ENCODE measurements at regions not wholly inside any gene's neighbourhood (a gene's known extent, or its start where the extent isn't known, plus 50 kb on each side); places are given as distances from the start of the nearest gene placed in this dataset.

DNA sequence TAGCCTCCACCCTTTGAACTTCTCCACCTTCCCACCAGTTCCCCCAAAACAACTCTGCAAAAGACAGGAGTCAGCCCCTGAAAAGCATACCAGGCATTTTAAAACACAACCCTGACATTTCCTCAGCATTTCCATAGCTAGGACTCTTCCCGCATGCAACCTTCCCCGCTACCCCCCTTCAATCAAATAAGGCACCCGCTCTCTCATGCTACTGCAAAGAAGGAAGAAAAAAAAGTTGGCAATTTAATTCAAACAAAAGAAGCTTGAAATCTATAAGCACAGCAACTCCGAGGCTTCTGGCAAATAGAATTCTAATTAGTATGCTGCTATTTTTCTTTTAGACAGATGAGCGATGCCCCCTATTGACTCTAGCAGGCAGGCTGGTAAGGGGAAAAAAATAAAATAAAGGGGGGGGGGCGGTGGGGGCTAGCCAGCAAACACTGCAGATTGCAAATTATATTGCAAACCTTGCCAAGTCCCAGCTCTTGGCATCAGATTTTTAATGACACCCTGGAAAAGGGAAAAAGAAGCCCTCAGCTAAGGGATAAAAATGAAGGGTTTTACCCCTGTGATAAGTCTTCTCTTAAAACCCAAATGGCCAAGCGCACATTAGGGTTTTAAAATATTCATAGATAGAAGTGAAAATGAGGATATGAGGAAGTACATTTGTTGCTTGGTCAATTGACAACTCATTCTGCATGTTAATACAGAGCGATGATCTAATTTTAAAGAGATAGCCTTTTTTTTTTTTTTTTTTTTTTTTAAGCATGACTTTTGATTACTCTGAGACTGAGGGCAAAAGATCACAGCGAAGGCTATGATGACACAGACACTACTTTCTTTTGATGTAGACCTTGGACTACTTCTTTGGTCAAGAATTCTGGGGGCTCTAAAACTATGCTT lies 255.2 kb downstream of the NR2F2 start:
- Histone ChIP-seq H3K36me3 (ENCODE audit: control insufficient read depth in 2 of 2, insufficient read depth in 2 of 2, low read length in 2 of 2) (no peaks in the 10 kb centered on the region), H3K9ac (ENCODE audit: low read depth in 1 of 2, low read length in 2 of 2) (no peak overlapping the region), H3K9me3 (ENCODE audit: control insufficient read depth in 2 of 2, low read length in 2 of 2) (no peaks in the 10 kb centered on the region), H3K4me1 (ENCODE audit: control insufficient read depth in 2 of 2, insufficient read depth in 2 of 2, low read length in 2 of 2) (no peaks in the 10 kb centered on the region), H3K4me3 (ENCODE audit: low read length in 2 of 2) (no peak overlapping the region), H3K27me3 (ENCODE audit: control insufficient read depth in 2 of 2, insufficient read depth in 2 of 2, low read length in 2 of 2) (no peaks in the 10 kb centered on the region), H3K27ac (ENCODE audit: low read depth in 2 of 2, low read length in 2 of 2) (no peak overlapping the region)

DNA sequence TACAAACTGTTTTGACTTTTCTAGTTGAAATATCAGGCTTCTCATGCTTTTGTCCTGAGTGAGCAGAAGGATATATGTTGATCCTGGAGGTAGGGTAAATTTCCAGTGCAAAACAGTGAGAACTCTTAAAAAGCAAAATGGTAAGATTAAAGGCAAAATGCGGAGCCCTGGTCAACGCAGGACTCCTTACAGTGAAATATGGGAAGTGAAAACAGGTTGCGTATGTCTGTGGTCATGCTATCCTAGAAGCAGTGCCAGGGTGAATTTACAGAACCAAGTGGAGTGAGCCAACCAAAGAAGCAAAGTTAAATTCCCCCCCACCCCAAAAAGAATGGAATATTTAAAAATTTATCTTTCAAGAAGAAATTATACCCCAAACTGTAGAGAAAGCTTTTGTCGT lies 256.4 kb downstream of the NR2F2 start:
- H3K4me3 ChIP-seq (ENCODE audit: low read length in 2 of 2) = no peak overlapping the region
- no peaks in the 10 kb centered on the region for H3K4me1 ChIP-seq (ENCODE audit: control insufficient read depth in 2 of 2, insufficient read depth in 2 of 2, low read length in 2 of 2)
- no peak overlapping the region for H3K27ac ChIP-seq (ENCODE audit: low read depth in 2 of 2, low read length in 2 of 2)
- no peak overlapping the region for H3K9ac ChIP-seq (ENCODE audit: low read depth in 1 of 2, low read length in 2 of 2)
- H3K36me3 ChIP-seq (ENCODE audit: control insufficient read depth in 2 of 2, insufficient read depth in 2 of 2, low read length in 2 of 2) = no peaks in the 10 kb centered on the region
- no peaks in the 10 kb centered on the region for H3K9me3 ChIP-seq (ENCODE audit: control insufficient read depth in 2 of 2, low read length in 2 of 2)
- no peaks in the 10 kb centered on the region for H3K27me3 ChIP-seq (ENCODE audit: control insufficient read depth in 2 of 2, insufficient read depth in 2 of 2, low read length in 2 of 2)

DNA sequence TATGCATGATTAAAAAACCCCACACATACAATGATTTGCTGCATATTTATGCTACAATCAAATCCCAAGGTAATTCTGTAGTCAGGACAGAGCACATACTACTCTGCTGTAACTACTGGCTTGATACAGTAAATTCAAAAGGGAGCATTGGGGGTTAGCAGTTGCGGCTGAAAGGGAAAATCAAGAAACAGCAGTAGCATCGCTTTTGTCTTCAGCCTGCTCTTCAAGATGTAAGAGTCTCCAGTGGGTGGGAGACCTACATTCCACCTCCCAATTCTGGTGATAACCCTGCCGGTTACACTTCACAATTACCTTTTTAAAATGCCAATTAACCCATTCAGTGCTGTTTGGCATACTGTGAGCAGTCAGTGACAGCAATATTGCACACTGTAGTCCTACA lies 259.4 kb downstream of the NR2F2 start:
- no peaks in the 10 kb centered on the region for H3K9me3 ChIP-seq (ENCODE audit: control insufficient read depth in 2 of 2, low read length in 2 of 2)
- no peaks in the 10 kb centered on the region for H3K36me3 ChIP-seq (ENCODE audit: control insufficient read depth in 2 of 2, insufficient read depth in 2 of 2, low read length in 2 of 2)
- H3K27ac ChIP-seq (ENCODE audit: low read depth in 2 of 2, low read length in 2 of 2) = no peak overlapping the region
- no peaks in the 10 kb centered on the region for H3K27me3 ChIP-seq (ENCODE audit: control insufficient read depth in 2 of 2, insufficient read depth in 2 of 2, low read length in 2 of 2)
- no peak overlapping the region for H3K4me3 ChIP-seq (ENCODE audit: low read length in 2 of 2)
- H3K4me1 ChIP-seq (ENCODE audit: control insufficient read depth in 2 of 2, insufficient read depth in 2 of 2, low read length in 2 of 2) = no peaks in the 10 kb centered on the region
- no peak overlapping the region for H3K9ac ChIP-seq (ENCODE audit: low read depth in 1 of 2, low read length in 2 of 2)

DNA sequence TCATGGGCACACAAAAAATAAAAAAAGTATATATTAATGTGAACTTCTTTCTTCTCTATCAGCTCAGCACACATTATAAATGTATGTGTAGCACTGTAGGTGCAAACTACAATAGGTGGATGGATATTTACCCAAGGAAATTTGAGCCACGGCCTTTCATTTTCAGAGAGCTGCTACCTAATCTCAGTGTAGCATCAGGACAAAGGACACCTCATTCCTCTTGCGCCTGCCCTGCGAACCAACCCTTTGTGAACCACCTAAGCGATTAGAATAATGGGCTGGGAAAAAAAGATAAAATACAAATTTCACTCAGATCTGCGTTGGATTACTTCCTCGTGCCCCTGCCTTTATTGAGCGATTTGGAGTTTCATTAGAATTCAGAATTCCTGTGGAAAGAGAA lies 263.2 kb downstream of the NR2F2 start:
- Histone ChIP-seq H3K27ac (ENCODE audit: low read depth in 2 of 2, low read length in 2 of 2) (no peak overlapping the region), H3K4me1 (ENCODE audit: control insufficient read depth in 2 of 2, insufficient read depth in 2 of 2, low read length in 2 of 2) (no peaks in the 10 kb centered on the region), H3K27me3 (ENCODE audit: control insufficient read depth in 2 of 2, insufficient read depth in 2 of 2, low read length in 2 of 2) (no peaks in the 10 kb centered on the region), H3K4me3 (ENCODE audit: low read length in 2 of 2) (no peak overlapping the region), H3K9ac (ENCODE audit: low read depth in 1 of 2, low read length in 2 of 2) (no peak overlapping the region), H3K36me3 (ENCODE audit: control insufficient read depth in 2 of 2, insufficient read depth in 2 of 2, low read length in 2 of 2) (no peaks in the 10 kb centered on the region), H3K9me3 (ENCODE audit: control insufficient read depth in 2 of 2, low read length in 2 of 2) (no peaks in the 10 kb centered on the region)

DNA sequence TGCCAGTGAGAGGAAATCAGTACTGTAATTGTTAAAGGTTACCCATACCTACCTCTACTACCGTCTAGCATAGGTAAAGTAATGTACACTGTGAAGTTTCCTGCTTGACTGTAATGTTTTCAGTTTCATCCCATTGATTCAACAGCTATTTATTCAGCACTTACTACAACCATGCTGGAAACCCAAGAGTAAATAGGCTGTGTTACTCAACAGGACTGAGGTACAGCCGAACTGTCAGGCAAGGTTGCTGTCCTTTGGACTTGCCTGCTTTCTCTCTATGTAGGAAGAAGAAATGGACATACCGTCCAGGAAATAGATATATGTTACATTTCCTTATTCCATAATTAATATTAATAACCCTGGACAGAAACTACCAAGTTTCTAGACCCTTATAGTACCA lies 265.5 kb downstream of the NR2F2 start:
- no peaks in the 10 kb centered on the region for H3K27me3 ChIP-seq (ENCODE audit: control insufficient read depth in 2 of 2, insufficient read depth in 2 of 2, low read length in 2 of 2)
- H3K36me3 ChIP-seq (ENCODE audit: control insufficient read depth in 2 of 2, insufficient read depth in 2 of 2, low read length in 2 of 2) = no peaks in the 10 kb centered on the region
- H3K9me3 ChIP-seq (ENCODE audit: control insufficient read depth in 2 of 2, low read length in 2 of 2) = no peaks in the 10 kb centered on the region

DNA sequence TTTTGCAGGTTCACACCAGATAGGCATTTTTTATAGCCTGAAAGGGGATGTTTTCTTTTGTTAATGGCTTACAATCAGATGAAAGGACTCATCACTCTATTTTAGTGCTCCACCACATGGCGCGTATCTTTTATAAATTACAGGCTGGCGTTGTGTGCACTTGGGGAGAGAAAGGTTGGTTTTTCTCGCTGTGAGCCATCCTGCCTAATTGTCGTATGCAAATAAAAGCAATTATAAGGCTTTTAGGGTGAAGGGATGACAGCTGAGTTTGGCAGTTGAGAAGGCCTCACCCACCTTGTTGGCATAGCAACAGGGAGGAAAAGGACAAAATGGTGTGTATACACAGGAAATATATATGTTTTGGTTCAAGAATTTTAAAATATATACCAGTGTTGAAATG lies 268.0 kb downstream of the NR2F2 start:
- H3K9ac ChIP-seq (ENCODE audit: low read depth in 1 of 2, low read length in 2 of 2) = no peak overlapping the region

More for the DNA sequence above, 265.5 kb downstream of the NR2F2 start:
- H3K27ac ChIP-seq (ENCODE audit: low read depth in 2 of 2, low read length in 2 of 2) = no peak overlapping the region
- no peak overlapping the region for H3K9ac ChIP-seq (ENCODE audit: low read depth in 1 of 2, low read length in 2 of 2)
- H3K4me3 ChIP-seq (ENCODE audit: low read length in 2 of 2) = no peak overlapping the region
- H3K4me1 ChIP-seq (ENCODE audit: control insufficient read depth in 2 of 2, insufficient read depth in 2 of 2, low read length in 2 of 2) = no peaks in the 10 kb centered on the region

DNA sequence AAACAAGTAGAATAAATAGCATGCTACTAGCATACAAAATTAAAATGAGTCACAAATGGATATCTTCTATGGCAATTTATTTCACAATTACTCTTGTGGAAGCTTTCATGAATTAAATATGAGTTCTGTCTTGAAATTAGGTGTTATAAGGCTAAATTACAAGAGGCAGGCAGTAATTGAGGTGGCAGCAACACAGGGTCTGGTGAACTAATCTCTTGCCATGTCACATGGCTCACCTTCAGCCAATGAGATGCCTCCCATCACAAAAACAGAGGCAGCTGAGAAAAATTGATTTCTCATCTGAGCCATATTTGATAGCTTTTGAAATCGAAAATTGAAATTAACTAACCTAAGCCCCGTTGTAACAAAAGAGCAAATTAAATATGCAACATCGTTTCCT lies 268.8 kb downstream of the NR2F2 start:
- Histone ChIP-seq H3K36me3 (ENCODE audit: control insufficient read depth in 2 of 2, insufficient read depth in 2 of 2, low read length in 2 of 2) (no peaks in the 10 kb centered on the region), H3K4me3 (ENCODE audit: low read length in 2 of 2) (no peak overlapping the region), H3K27me3 (ENCODE audit: control insufficient read depth in 2 of 2, insufficient read depth in 2 of 2, low read length in 2 of 2) (no peaks in the 10 kb centered on the region), H3K4me1 (ENCODE audit: control insufficient read depth in 2 of 2, insufficient read depth in 2 of 2, low read length in 2 of 2) (no peaks in the 10 kb centered on the region), H3K9ac (ENCODE audit: low read depth in 1 of 2, low read length in 2 of 2) (no peak overlapping the region), H3K9me3 (ENCODE audit: control insufficient read depth in 2 of 2, low read length in 2 of 2) (no peaks in the 10 kb centered on the region), H3K27ac (ENCODE audit: low read depth in 2 of 2, low read length in 2 of 2) (no peak overlapping the region)

More for the DNA sequence above, 268.0 kb downstream of the NR2F2 start:
- no peaks in the 10 kb centered on the region for H3K9me3 ChIP-seq (ENCODE audit: control insufficient read depth in 2 of 2, low read length in 2 of 2)
- no peaks in the 10 kb centered on the region for H3K4me1 ChIP-seq (ENCODE audit: control insufficient read depth in 2 of 2, insufficient read depth in 2 of 2, low read length in 2 of 2)
- H3K4me3 ChIP-seq (ENCODE audit: low read length in 2 of 2) = no peak overlapping the region
- no peak overlapping the region for H3K27ac ChIP-seq (ENCODE audit: low read depth in 2 of 2, low read length in 2 of 2)
- H3K36me3 ChIP-seq (ENCODE audit: control insufficient read depth in 2 of 2, insufficient read depth in 2 of 2, low read length in 2 of 2) = no peaks in the 10 kb centered on the region
- H3K27me3 ChIP-seq (ENCODE audit: control insufficient read depth in 2 of 2, insufficient read depth in 2 of 2, low read length in 2 of 2) = no peaks in the 10 kb centered on the region

DNA sequence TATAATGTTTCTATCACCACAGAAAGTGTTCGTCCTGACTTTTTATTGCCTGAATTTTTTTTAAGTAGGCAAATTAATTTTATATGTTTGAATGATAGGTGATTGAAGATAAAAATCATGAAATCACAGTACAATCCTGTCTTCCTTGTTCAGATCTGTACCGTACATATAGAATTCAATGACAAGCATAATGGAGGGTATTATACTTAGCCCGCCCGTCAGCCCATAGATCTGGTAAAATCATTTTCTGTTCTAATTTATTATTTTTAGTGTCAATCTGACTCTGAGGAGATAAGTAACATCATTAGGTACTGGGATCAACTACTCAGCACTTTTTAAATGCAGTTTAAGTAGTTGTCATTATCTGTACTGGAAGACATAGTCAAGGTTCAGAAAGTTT lies 269.9 kb downstream of the NR2F2 start:
- Histone ChIP-seq H3K9me3 (ENCODE audit: control insufficient read depth in 2 of 2, low read length in 2 of 2) (no peaks in the 10 kb centered on the region), H3K27ac (ENCODE audit: low read depth in 2 of 2, low read length in 2 of 2) (no peak overlapping the region), H3K9ac (ENCODE audit: low read depth in 1 of 2, low read length in 2 of 2) (no peak overlapping the region), H3K27me3 (ENCODE audit: control insufficient read depth in 2 of 2, insufficient read depth in 2 of 2, low read length in 2 of 2) (no peaks in the 10 kb centered on the region), H3K4me1 (ENCODE audit: control insufficient read depth in 2 of 2, insufficient read depth in 2 of 2, low read length in 2 of 2) (no peaks in the 10 kb centered on the region), H3K4me3 (ENCODE audit: low read length in 2 of 2) (no peak overlapping the region), H3K36me3 (ENCODE audit: control insufficient read depth in 2 of 2, insufficient read depth in 2 of 2, low read length in 2 of 2) (no peaks in the 10 kb centered on the region)

DNA sequence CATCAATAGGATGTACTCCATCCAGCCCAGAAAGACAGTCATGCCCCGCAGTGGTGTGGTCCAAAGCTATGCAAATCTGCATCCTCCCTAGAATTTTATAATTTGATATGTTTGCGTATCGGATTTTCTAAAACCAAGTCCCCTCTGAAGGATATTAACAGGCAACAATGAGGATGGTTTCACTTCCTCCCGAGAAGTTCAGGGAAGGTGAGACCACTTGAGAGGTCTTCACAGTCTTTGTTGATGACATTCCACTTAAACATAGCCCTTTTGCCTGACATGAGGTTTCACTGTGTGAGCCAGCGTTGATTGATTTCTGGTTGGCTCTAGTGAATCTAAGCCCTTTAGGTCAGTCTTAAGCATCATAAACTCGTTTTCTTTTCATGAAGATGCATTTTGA lies 276.1 kb downstream of the NR2F2 start:
- Histone ChIP-seq H3K9ac (ENCODE audit: low read depth in 1 of 2, low read length in 2 of 2) (no peak overlapping the region), H3K36me3 (ENCODE audit: control insufficient read depth in 2 of 2, insufficient read depth in 2 of 2, low read length in 2 of 2) (no peaks in the 10 kb centered on the region), H3K9me3 (ENCODE audit: control insufficient read depth in 2 of 2, low read length in 2 of 2) (no peaks in the 10 kb centered on the region), H3K27ac (ENCODE audit: low read depth in 2 of 2, low read length in 2 of 2) (no peak overlapping the region), H3K4me1 (ENCODE audit: control insufficient read depth in 2 of 2, insufficient read depth in 2 of 2, low read length in 2 of 2) (no peaks in the 10 kb centered on the region), H3K27me3 (ENCODE audit: control insufficient read depth in 2 of 2, insufficient read depth in 2 of 2, low read length in 2 of 2) (no peaks in the 10 kb centered on the region), H3K4me3 (ENCODE audit: low read length in 2 of 2) (no peak overlapping the region)

DNA sequence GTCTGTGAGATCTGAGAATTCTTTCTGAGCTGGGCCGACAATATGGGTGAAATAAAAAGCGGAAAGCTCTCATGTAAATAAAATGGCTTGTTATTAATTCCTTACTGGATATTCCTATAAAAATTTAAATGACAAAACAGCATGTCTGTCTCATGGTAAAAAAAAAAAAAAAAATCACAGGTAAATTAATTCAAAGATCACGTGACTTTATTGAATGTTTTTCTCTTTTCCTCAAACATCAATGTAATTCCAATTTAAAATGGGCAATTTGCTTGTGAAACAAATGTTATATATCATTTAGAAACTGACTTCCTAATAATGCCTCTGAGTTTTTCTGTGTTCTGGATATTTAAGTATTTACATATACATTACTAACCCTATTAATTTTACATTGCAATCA lies 280.3 kb downstream of the NR2F2 start:
- Histone ChIP-seq H3K27ac (ENCODE audit: low read depth in 2 of 2, low read length in 2 of 2) (no peak overlapping the region), H3K4me3 (ENCODE audit: low read length in 2 of 2) (no peak overlapping the region), H3K36me3 (ENCODE audit: control insufficient read depth in 2 of 2, insufficient read depth in 2 of 2, low read length in 2 of 2) (no peaks in the 10 kb centered on the region), H3K9me3 (ENCODE audit: control insufficient read depth in 2 of 2, low read length in 2 of 2) (no peaks in the 10 kb centered on the region), H3K4me1 (ENCODE audit: control insufficient read depth in 2 of 2, insufficient read depth in 2 of 2, low read length in 2 of 2) (no peaks in the 10 kb centered on the region), H3K9ac (ENCODE audit: low read depth in 1 of 2, low read length in 2 of 2) (no peak overlapping the region), H3K27me3 (ENCODE audit: control insufficient read depth in 2 of 2, insufficient read depth in 2 of 2, low read length in 2 of 2) (no peaks in the 10 kb centered on the region)
